ENCODE measurements at regions not wholly inside any gene's neighbourhood (a gene's known extent, or its start where the extent isn't known, plus 50 kb on each side); places are given as distances from the start of the nearest gene placed in this dataset.
A peak's percentile ranks its signal among the peaks of the same experiment; 100 is the strongest.

GRCh38 chr5:58357799-58358500 lies 101.9 kb downstream of the PLK2 start:
- no peaks in the 10 kb centered on the region for H4K20me1 ChIP-seq (ENCODE audit: insufficient read depth)
- H3K79me2 ChIP-seq (ENCODE audit: insufficient read depth) = no peaks in the 10 kb centered on the region
- H3K9me3 ChIP-seq = no peaks in the 10 kb centered on the region
- H3K27me3 ChIP-seq (ENCODE audit: insufficient read depth) = no peaks in the 10 kb centered on the region
- POLR2A ChIA-PET = no interaction called here
- WGBS (ENCODE audit: low lambda C conversion rate) = 85% methylated on average over 4 of the region's 4 CpGs
- no peak overlapping the region for H3K27ac ChIP-seq (ENCODE audit: low read depth in 2 of 2, low read length in 1 of 2)
- CTCF ChIA-PET = no interaction called here
- no peak for TF ChIP-seq RCOR1 (IDR thresholded peaks at IDR 0.05; ENCODE audit: low read length)
- no peak for TF ChIP-seq USF2 (IDR thresholded peaks at IDR 0.05; ENCODE audit: borderline replicate concordance, low read depth, low read length)
- TF ChIP-seq EZH2phosphoT487 (IDR thresholded peaks at IDR 0.05; ENCODE audit: borderline replicate concordance, low read depth) = no peak
- no peak for TF ChIP-seq FOXM1 (IDR thresholded peaks at IDR 0.05; ENCODE audit: low read depth)
- no peak for TF ChIP-seq EP300 (IDR thresholded peaks at IDR 0.05; ENCODE audit: borderline replicate concordance in 1 of 2, low read depth in 1 of 2, low read length in 1 of 2)
- TF ChIP-seq, protein P1, sequence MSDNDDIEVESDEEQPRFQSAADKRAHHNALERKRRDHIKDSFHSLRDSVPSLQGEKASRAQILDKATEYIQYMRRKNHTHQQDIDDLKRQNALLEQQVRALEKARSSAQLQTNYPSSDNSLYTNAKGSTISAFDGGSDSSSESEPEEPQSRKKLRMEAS (IDR thresholded peaks at IDR 0.05; ENCODE audit: low read depth) = no peak
- no peak for TF ChIP-seq FOXJ3 (CRISPR knock-in tag; IDR thresholded peaks at IDR 0.05)
- no peak for TF ChIP-seq SMC3 (IDR thresholded peaks at IDR 0.05; ENCODE audit: low read depth, low read length)
- no peak for TF ChIP-seq MEF2A (IDR thresholded peaks at IDR 0.05; ENCODE audit: borderline replicate concordance, low read depth)
- no peak for TF ChIP-seq TAF1 (IDR thresholded peaks at IDR 0.05; ENCODE audit: borderline replicate concordance, low read depth, low read length)
- H3K4me3 ChIP-seq (ENCODE audit: low read depth in 2 of 2, low read length in 1 of 2) = no peak overlapping the region
- no peaks in the 10 kb centered on the region for H3F3A ChIP-seq (replicated peaks; ENCODE audit: insufficient read depth)
- no peak overlapping the region for H2AFZ ChIP-seq (ENCODE audit: low read depth)
- no peak overlapping the region for H3K9ac ChIP-seq
- H3K36me3 ChIP-seq (replicated peaks in 1 of 2; ENCODE audit: control insufficient read depth in 1 of 2, insufficient read depth in 2 of 2, low read length in 1 of 2) = no peaks in the 10 kb centered on the region
- H3K9me2 ChIP-seq = no peaks in the 10 kb centered on the region
- no peaks in the 10 kb centered on the region for H3K4me1 ChIP-seq (ENCODE audit: control insufficient read depth in 1 of 2, insufficient read depth in 2 of 2, low read depth in 1 of 2, low read length in 1 of 2)
- H3K4me2 ChIP-seq = no peak overlapping the region
- DNase-seq = no peak

GRCh38 chr5:58357121-58357520 lies 102.8 kb downstream of the PLK2 start:
- no peak overlapping the region for H3K4me2 ChIP-seq
- no peak for TF ChIP-seq SMC3 (IDR thresholded peaks at IDR 0.05; ENCODE audit: low read depth, low read length)
- TF ChIP-seq, protein P2, sequence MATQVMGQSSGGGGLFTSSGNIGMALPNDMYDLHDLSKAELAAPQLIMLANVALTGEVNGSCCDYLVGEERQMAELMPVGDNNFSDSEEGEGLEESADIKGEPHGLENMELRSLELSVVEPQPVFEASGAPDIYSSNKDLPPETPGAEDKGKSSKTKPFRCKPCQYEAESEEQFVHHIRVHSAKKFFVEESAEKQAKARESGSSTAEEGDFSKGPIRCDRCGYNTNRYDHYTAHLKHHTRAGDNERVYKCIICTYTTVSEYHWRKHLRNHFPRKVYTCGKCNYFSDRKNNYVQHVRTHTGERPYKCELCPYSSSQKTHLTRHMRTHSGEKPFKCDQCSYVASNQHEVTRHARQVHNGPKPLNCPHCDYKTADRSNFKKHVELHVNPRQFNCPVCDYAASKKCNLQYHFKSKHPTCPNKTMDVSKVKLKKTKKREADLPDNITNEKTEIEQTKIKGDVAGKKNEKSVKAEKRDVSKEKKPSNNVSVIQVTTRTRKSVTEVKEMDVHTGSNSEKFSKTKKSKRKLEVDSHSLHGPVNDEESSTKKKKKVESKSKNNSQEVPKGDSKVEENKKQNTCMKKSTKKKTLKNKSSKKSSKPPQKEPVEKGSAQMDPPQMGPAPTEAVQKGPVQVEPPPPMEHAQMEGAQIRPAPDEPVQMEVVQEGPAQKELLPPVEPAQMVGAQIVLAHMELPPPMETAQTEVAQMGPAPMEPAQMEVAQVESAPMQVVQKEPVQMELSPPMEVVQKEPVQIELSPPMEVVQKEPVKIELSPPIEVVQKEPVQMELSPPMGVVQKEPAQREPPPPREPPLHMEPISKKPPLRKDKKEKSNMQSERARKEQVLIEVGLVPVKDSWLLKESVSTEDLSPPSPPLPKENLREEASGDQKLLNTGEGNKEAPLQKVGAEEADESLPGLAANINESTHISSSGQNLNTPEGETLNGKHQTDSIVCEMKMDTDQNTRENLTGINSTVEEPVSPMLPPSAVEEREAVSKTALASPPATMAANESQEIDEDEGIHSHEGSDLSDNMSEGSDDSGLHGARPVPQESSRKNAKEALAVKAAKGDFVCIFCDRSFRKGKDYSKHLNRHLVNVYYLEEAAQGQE (IDR thresholded peaks at IDR 0.05; ENCODE audit: low read depth, low read length) = 0 out of 2 replicates have a peak, but pooled peaks have one; percentile 16
- no peaks in the 10 kb centered on the region for H3K9me3 ChIP-seq
- H4K20me1 ChIP-seq (ENCODE audit: insufficient read depth) = no peaks in the 10 kb centered on the region
- H3K9ac ChIP-seq = no peak overlapping the region
- no peaks in the 10 kb centered on the region for H3K27me3 ChIP-seq (ENCODE audit: insufficient read depth)
- H3K9me2 ChIP-seq = no peaks in the 10 kb centered on the region
- H3K4me1 ChIP-seq (ENCODE audit: control insufficient read depth in 1 of 2, insufficient read depth in 2 of 2, low read depth in 1 of 2, low read length in 1 of 2) = no peaks in the 10 kb centered on the region
- ChIA-PET POLR2A (no interaction called here), CTCF (no interaction called here)
- H3K79me2 ChIP-seq (ENCODE audit: insufficient read depth) = no peaks in the 10 kb centered on the region
- no peak overlapping the region for H3K27ac ChIP-seq (ENCODE audit: low read depth in 2 of 2, low read length in 1 of 2)
- H3K36me3 ChIP-seq (replicated peaks in 1 of 2; ENCODE audit: control insufficient read depth in 1 of 2, insufficient read depth in 2 of 2, low read length in 1 of 2) = no peaks in the 10 kb centered on the region
- H3F3A ChIP-seq (replicated peaks; ENCODE audit: insufficient read depth) = no peaks in the 10 kb centered on the region
- H3K4me3 ChIP-seq (ENCODE audit: low read depth in 2 of 2, low read length in 1 of 2) = no peak overlapping the region
- WGBS (ENCODE audit: low lambda C conversion rate) = 84% methylated on average over 2 of the region's 2 CpGs
- no peak overlapping the region for H2AFZ ChIP-seq (ENCODE audit: low read depth)
- DNase-seq = no peak
